ENCODE measurements at regions not wholly inside any gene's neighbourhood (a gene's known extent, or its start where the extent isn't known, plus 50 kb on each side); places are given as distances from the start of the nearest gene placed in this dataset.

DNA sequence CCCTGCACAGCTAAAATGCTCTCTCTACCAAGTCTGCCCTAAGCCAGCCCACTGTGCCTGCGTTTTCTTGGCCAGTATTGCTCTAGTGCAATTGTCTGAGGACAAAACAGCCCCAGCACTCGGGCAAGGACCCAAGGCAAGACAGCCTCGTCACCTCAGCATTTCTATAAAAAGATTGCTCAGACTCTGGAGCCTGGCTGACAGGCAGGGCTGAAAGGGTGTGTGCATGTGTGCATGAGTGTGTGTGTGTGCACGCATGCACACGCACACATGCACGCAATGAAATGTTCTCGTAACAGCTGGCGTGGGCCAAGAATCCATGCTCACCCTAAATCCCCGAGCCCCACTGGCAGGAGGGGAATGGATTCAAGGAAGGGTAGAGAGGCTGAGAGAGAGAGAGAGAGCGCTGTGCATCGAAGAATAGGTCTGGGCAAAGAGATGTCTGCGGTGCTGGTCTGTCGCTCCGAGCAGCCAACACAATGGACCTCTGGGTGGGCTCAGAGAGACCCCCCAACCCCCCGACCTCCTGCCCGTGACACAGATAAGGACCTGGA lies 579.2 kb downstream of the BCOR start:
- DNase-seq (ENCODE audit: low read depth): no peak
- TF ChIP-seq, protein P1, sequence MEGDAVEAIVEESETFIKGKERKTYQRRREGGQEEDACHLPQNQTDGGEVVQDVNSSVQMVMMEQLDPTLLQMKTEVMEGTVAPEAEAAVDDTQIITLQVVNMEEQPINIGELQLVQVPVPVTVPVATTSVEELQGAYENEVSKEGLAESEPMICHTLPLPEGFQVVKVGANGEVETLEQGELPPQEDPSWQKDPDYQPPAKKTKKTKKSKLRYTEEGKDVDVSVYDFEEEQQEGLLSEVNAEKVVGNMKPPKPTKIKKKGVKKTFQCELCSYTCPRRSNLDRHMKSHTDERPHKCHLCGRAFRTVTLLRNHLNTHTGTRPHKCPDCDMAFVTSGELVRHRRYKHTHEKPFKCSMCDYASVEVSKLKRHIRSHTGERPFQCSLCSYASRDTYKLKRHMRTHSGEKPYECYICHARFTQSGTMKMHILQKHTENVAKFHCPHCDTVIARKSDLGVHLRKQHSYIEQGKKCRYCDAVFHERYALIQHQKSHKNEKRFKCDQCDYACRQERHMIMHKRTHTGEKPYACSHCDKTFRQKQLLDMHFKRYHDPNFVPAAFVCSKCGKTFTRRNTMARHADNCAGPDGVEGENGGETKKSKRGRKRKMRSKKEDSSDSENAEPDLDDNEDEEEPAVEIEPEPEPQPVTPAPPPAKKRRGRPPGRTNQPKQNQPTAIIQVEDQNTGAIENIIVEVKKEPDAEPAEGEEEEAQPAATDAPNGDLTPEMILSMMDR (conservative IDR thresholded peaks at IDR 0.05; ENCODE audit: low read depth, low read length): no peak

DNA sequence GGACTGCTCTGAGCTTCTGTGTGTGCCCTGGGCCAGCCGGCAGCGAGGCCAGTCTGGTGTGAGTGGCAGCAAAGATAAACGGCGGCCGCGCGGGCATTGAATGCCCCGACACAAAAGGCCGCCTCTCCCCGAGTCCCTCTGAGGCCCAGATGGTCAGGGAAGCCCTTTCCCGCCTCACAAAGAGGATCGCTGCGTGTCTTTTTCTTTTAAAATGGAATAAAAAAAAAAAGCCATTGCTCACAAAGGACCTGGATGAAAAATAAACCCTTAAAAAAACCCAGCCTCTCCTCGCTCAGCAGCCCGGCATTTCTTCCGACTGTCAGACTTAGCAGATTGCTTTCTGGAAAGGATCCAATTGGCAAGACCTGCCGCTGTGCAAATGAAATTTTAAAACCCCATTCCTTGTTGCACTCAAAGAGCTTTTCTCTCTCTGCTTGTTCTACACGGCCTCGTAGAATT lies 578.7 kb downstream of the BCOR start:
- TF ChIP-seq, protein P1 (conservative IDR thresholded peaks at IDR 0.05; ENCODE audit: low read depth, low read length): no peak
- DNase-seq (ENCODE audit: low read depth): peak; percentile 26
- peak overlapping the region; percentile 14 for H3K4me3 ChIP-seq (ENCODE audit: low read length)

More for the DNA sequence above, 579.2 kb downstream of the BCOR start:
- no peak overlapping the region for H3K4me3 ChIP-seq (ENCODE audit: low read length)

DNA sequence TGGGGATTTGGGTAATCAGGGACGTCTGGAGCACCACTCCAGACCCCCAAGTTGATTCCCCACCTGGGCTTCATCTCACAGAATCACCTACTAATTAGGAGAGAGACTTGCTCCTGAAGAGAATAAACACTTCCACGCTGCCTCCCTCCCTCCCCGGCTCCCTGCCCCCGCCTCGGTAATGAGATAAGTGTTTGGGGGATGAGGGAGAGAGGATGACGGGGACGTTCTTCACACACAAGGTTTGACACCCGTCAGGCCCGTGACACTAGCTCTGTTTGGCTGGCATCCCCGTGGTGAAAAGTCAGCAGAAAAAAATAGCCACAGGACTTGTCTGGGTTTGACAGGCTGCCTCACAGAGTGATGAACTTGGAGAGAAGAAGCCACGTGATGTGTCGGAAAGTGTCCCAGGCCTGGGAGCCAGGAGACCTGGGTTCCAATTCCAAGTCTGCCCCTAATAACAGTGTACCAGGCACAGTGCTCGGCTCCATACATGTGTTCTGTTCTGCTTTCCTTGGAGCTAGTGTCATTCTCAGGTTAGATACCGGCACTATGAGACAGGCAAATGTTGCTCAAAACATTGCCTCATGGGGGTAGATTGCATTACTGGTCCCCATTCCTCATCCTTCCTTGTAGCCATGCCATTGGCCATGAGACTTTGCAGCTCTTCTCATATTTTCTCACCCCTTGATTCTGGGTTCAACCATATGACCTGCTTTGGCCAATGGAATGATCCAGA lies 578.0 kb downstream of the BCOR start:
- no peak for DNase-seq (ENCODE audit: low read depth)
- no peak overlapping the region for H3K4me3 ChIP-seq (ENCODE audit: low read length)
- TF ChIP-seq, protein P1 (conservative IDR thresholded peaks at IDR 0.05; ENCODE audit: low read depth, low read length): no peak

DNA sequence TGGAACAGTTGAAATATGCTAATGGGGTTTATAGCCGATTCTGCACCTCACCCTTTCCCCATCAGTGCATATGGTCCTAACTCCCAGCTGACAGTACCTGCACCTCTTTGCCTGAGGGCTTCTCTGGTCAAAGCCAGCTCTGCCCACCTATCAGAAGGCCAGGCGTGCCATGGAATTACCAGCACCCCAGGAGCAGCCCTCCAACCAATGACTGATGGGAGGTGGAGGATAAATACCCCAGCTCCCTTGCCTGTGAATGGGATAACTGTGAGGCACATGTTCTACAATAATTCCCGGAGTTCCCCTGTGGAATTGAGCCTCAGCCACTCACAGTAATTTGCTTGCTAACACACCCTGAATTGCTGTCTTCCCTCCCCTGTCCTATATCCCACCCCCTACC lies 572.0 kb downstream of the BCOR start:
- DNase-seq (ENCODE audit: low read depth): no peak
- no peak overlapping the region for H3K4me3 ChIP-seq (ENCODE audit: low read length)

DNA sequence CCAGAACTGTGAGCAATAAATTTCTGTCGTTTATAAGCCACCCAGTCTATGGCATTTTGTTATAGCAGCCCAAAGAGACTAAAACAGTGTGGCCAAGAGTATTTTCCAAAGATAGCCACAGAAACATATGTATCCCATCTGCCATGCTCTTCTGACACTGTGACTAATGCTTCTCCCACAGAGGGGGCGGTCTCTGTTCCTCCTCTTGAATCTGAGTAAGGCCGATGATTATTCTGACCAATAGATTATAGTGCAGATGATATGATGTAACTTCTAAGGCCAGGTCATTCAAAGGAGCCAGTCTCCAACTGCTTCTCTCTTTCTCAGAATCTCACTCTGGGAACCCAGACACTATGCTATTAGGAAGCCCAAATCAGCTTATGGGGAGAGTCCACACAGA lies 570.7 kb downstream of the BCOR start:
- DNase-seq (ENCODE audit: low read depth): no peak
- TF ChIP-seq, protein P1 (conservative IDR thresholded peaks at IDR 0.05; ENCODE audit: low read depth, low read length): no peak

More for the DNA sequence above, 572.0 kb downstream of the BCOR start:
- TF ChIP-seq, protein P1 (conservative IDR thresholded peaks at IDR 0.05; ENCODE audit: low read depth, low read length): no peak

GRCh38 chrX:39528161-39528916 lies 569.4 kb downstream of the BCOR start:
- DNase-seq (ENCODE audit: low read depth): no peak
- no peak overlapping the region for H3K4me3 ChIP-seq (ENCODE audit: low read length)
- TF ChIP-seq, protein P1 (conservative IDR thresholded peaks at IDR 0.05; ENCODE audit: low read depth, low read length): no peak

More for the DNA sequence above, 570.7 kb downstream of the BCOR start:
- no peak overlapping the region for H3K4me3 ChIP-seq (ENCODE audit: low read length)
